Caco-2 (cell line): ENCODE measurements at regions not wholly inside any gene's neighbourhood (a gene's known extent, or its start where the extent isn't known, plus 50 kb on each side); places are given as distances from the start of the nearest gene placed in this dataset.

ENCODE experiments used
- BruUV-seq: library from RNA; stranded (reverse); fragments of 400-500 nt; replicated peaks from 2 replicates; lab custom pipeline; 2021; lab: Mats Ljungman, UMichigan
- CTCF ChIA-PET: fragments of 300-600 bp; sonication (Branson Sonifier 250); formaldehyde crosslinking; loops from one replicate; lab custom pipeline; 2022; ENCODE audit warnings: antibody characterized with exemption; lab: Charles Lee
- POLR2A ChIA-PET: fragments of 300-600 bp; sonication (Branson Sonifier 250); formaldehyde crosslinking; loops from one replicate; lab custom pipeline; 2022; ENCODE audit warnings: antibody characterized with exemption; lab: Charles Lee
- DNase-seq, 2 experiments: peaks; one replicate each; pipeline versions ENCODE4 v3.0.0 to v3.0.0-alpha.2; 2020 to 2022
- H3K27me3 ChIP-seq: replicated peaks from 2 replicates; pipeline ENCODE4 v1.6.0; 2011; ENCODE audit warnings: low read length; ENCODE audit not compliant: control insufficient read depth, insufficient read depth
- H3K36me3 ChIP-seq: 2 replicates; pipeline ENCODE4 v1.5.1; 2011; ENCODE audit warnings: low read length; ENCODE audit not compliant: control insufficient read depth, insufficient read depth
- H3K4me1 ChIP-seq: fragments of 250-450 bp; sonication (Bioruptor Pico); 2 replicates; pipeline ENCODE4 v1.5.1; 2020; ENCODE audit warnings: mild to moderate bottlenecking
- H3K4me3 ChIP-seq: 2 replicates; pipeline ENCODE4 v1.5.1; 2011; ENCODE audit warnings: low read depth, mild to moderate bottlenecking, control low read depth, low read length
- H3K9me3 ChIP-seq: fragments of 250-450 bp; sonication (Bioruptor Pico); 2 replicates; pipeline ENCODE4 v1.5.1; 2020; ENCODE audit warnings: mild to moderate bottlenecking, moderate library complexity
- H3K27ac Mint-ChIP-seq: one replicate; pipeline ENCODE4 v1.8.0; 2022; ENCODE audit warnings: mixed read lengths; ENCODE audit not compliant: unreplicated experiment
- H3K27me3 Mint-ChIP-seq: one replicate; pipeline ENCODE4 v1.8.0; 2022; ENCODE audit warnings: mixed read lengths; ENCODE audit not compliant: insufficient read depth, unreplicated experiment
- H3K36me3 Mint-ChIP-seq: one replicate; pipeline ENCODE4 v1.8.0; 2022; ENCODE audit warnings: mild to moderate bottlenecking, mixed read lengths; ENCODE audit not compliant: insufficient read depth, unreplicated experiment
- H3K4me1 Mint-ChIP-seq: one replicate; pipeline ENCODE4 v1.8.0; 2022; ENCODE audit warnings: low read depth, mixed read lengths; ENCODE audit not compliant: unreplicated experiment
- H3K4me3 Mint-ChIP-seq: one replicate; pipeline ENCODE4 v1.8.0; 2022; ENCODE audit warnings: mild to moderate bottlenecking, moderate library complexity, mixed read lengths; ENCODE audit not compliant: unreplicated experiment
- H3K9me3 Mint-ChIP-seq: one replicate; pipeline ENCODE4 v1.8.0; 2022; ENCODE audit warnings: mixed read lengths; ENCODE audit not compliant: unreplicated experiment
- CTCF ChIP-seq, 2 experiments: fragments of 200-600 bp in 1 of 2; IDR thresholded peaks; 1 replicate in 1 of 2; 2 replicates in 1 of 2; pipeline versions ENCODE4 v1.5.1 to v1.8.0; 2011 to 2022; ENCODE audit warnings: antibody characterized with exemption in 1 of 2, control low read depth in 1 of 2, inconsistent platforms in 1 of 2, low read depth in 1 of 2, low read length in 1 of 2, mild to moderate bottlenecking in 1 of 2, moderate library complexity in 1 of 2; ENCODE audit not compliant: insufficient read depth in 1 of 2, severe bottlenecking in 1 of 2, unreplicated experiment in 1 of 2
- intact Hi-C: fragments of 100-400 bp; cut with micrococcal nuclease; formaldehyde crosslinking; loops from one replicate; pipeline ENCODE4 v1.10.0; 2022; ENCODE audit not compliant: unreplicated experiment

- no peak overlapping the region for H3K4me3 Mint-ChIP-seq
- no peak for TF ChIP-seq CTCF (IDR thresholded peaks at IDR 0.05; ENCODE audit: insufficient read depth in 1 of 2, low read depth in 1 of 2, low read length in 1 of 2, severe bottlenecking in 1 of 2, unreplicated experiment in 1 of 2)
- CTCF ChIA-PET, result no interaction called here
- no peak for DNase-seq
- Histone ChIP-seq H3K36me3 (no peaks in the 10 kb centered on the region), H3K27me3 (no peaks in the 10 kb centered on the region), H3K4me3 (no peak overlapping the region), H3K9me3 (no peaks in the 10 kb centered on the region), H3K4me1 (no peaks in the 10 kb centered on the region)
- intact Hi-C loops, result no loop called here
- H3K36me3 Mint-ChIP-seq, result no peaks in the 10 kb centered on the region
- H3K9me3 Mint-ChIP-seq, result no peaks in the 10 kb centered on the region
- no peak overlapping the region for H3K27ac Mint-ChIP-seq
- no peaks in the 10 kb centered on the region for H3K27me3 Mint-ChIP-seq
- no peaks in the 10 kb centered on the region for H3K4me1 Mint-ChIP-seq
- BruUV-seq, result no TSS peak
- POLR2A ChIA-PET, result no interaction called here
Observed at GRCh38 chr4:100302061-100303026, 112.1 kb upstream of the DDIT4L start.

GRCh38 chr4:100299046-100299840 is 109.0 kb upstream of the DDIT4L start:
- H3K36me3 Mint-ChIP-seq, result no peaks in the 10 kb centered on the region
- BruUV-seq, result no TSS peak
- CTCF ChIA-PET, result no interaction called here
- no peaks in the 10 kb centered on the region for H3K27me3 Mint-ChIP-seq
- H3K36me3 ChIP-seq, result no peaks in the 10 kb centered on the region
- no peak for DNase-seq
- H3K4me1 Mint-ChIP-seq, result no peaks in the 10 kb centered on the region
- H3K9me3 Mint-ChIP-seq, result no peaks in the 10 kb centered on the region
- H3K27me3 ChIP-seq, result no peaks in the 10 kb centered on the region
- TF ChIP-seq CTCF (IDR thresholded peaks at IDR 0.05; ENCODE audit: insufficient read depth in 1 of 2, low read depth in 1 of 2, low read length in 1 of 2, severe bottlenecking in 1 of 2, unreplicated experiment in 1 of 2), result no peak
- no peaks in the 10 kb centered on the region for H3K4me1 ChIP-seq
- H3K4me3 Mint-ChIP-seq, result no peak overlapping the region
- no peak overlapping the region for H3K4me3 ChIP-seq
- no peak overlapping the region for H3K27ac Mint-ChIP-seq
- POLR2A ChIA-PET, result no interaction called here
- intact Hi-C loops, result no loop called here
- H3K9me3 ChIP-seq, result no peaks in the 10 kb centered on the region

- DNase-seq, result no peak
- BruUV-seq, result no TSS peak
- intact Hi-C loops, result no loop called here
- no peaks in the 10 kb centered on the region for H3K36me3 ChIP-seq
- CTCF ChIA-PET, result no interaction called here
- Mint-ChIP-seq H3K9me3 (no peaks in the 10 kb centered on the region), H3K4me3 (no peak overlapping the region), H3K27ac (no peak overlapping the region), H3K36me3 (no peaks in the 10 kb centered on the region), H3K4me1 (no peaks in the 10 kb centered on the region), H3K27me3 (no peaks in the 10 kb centered on the region)
- H3K27me3 ChIP-seq, result no peaks in the 10 kb centered on the region
- TF ChIP-seq CTCF (IDR thresholded peaks at IDR 0.05; ENCODE audit: insufficient read depth in 1 of 2, low read depth in 1 of 2, low read length in 1 of 2, severe bottlenecking in 1 of 2, unreplicated experiment in 1 of 2), result no peak
- POLR2A ChIA-PET, result no interaction called here
- no peaks in the 10 kb centered on the region for H3K9me3 ChIP-seq
- no peak overlapping the region for H3K4me3 ChIP-seq
- H3K4me1 ChIP-seq, result no peaks in the 10 kb centered on the region
Observed at GRCh38 chr4:100295792-100296191, 105.5 kb upstream of the DDIT4L start.
